ENCODE measurements at regions not wholly inside any gene's neighbourhood (a gene's known extent, or its start where the extent isn't known, plus 50 kb on each side); places are given as distances from the start of the nearest gene placed in this dataset.

- DNase-seq (ENCODE audit: low read depth in 4 of 4, low spot score in 3 of 4): no peak
Measured at GRCh38 chr2:9681427-9681817, 50.6 kb upstream of the YWHAQ start.

GRCh38 chr2:9685637-9686036, 54.8 kb upstream of the YWHAQ start:
- DNase-seq (ENCODE audit: low read depth in 4 of 4, low spot score in 3 of 4): no peak

GRCh38 chr2:9686061-9686460, 55.3 kb upstream of the YWHAQ start:
- no peak for DNase-seq (ENCODE audit: low read depth in 4 of 4, low spot score in 3 of 4)

- DNase-seq (ENCODE audit: low read depth in 4 of 4, low spot score in 3 of 4): no peak
Measured at GRCh38 chr2:9690252-9690651, 59.5 kb upstream of the YWHAQ start.

- no peak for DNase-seq (ENCODE audit: low read depth in 4 of 4, low spot score in 3 of 4)
Measured at GRCh38 chr2:9690716-9691498, 60.1 kb upstream of the YWHAQ start.

- DNase-seq (ENCODE audit: low read depth in 4 of 4, low spot score in 3 of 4): no peak
Measured at GRCh38 chr2:9692456-9693195, 61.8 kb upstream of the YWHAQ start.

- DNase-seq (ENCODE audit: low read depth in 4 of 4, low spot score in 3 of 4): no peak
Measured at GRCh38 chr2:9693196-9693491, 62.3 kb upstream of the YWHAQ start.

- DNase-seq (ENCODE audit: low read depth in 4 of 4, low spot score in 3 of 4): no peak
Measured at GRCh38 chr2:9693646-9694045, 62.8 kb upstream of the YWHAQ start.

- no peak for DNase-seq (ENCODE audit: low read depth in 4 of 4, low spot score in 3 of 4)
Measured at GRCh38 chr2:9694661-9695234, 64.0 kb upstream of the YWHAQ start.

GRCh38 chr2:9695941-9696340, 65.1 kb upstream of the YWHAQ start:
- no peak for DNase-seq (ENCODE audit: low read depth in 4 of 4, low spot score in 3 of 4)

- no peak for DNase-seq (ENCODE audit: low read depth in 4 of 4, low spot score in 3 of 4)
Measured at GRCh38 chr2:9696731-9697130, 65.9 kb upstream of the YWHAQ start.

GRCh38 chr2:9697909-9698308, 67.1 kb upstream of the YWHAQ start:
- no peak for DNase-seq (ENCODE audit: low read depth in 4 of 4, low spot score in 3 of 4)

GRCh38 chr2:9699139-9700108, 68.6 kb upstream of the YWHAQ start:
- DNase-seq (ENCODE audit: low read depth in 4 of 4, low spot score in 3 of 4): no peak

GRCh38 chr2:9700109-9700495, 69.3 kb upstream of the YWHAQ start:
- DNase-seq (ENCODE audit: low read depth in 4 of 4, low spot score in 3 of 4): no peak

GRCh38 chr2:9702604-9703084, 71.8 kb upstream of the YWHAQ start:
- no peak for DNase-seq (ENCODE audit: low read depth in 4 of 4, low spot score in 3 of 4)

GRCh38 chr2:9703085-9703678, 72.4 kb upstream of the YWHAQ start:
- no peak for DNase-seq (ENCODE audit: low read depth in 4 of 4, low spot score in 3 of 4)

- no peak for DNase-seq (ENCODE audit: low read depth in 4 of 4, low spot score in 3 of 4)
Measured at GRCh38 chr2:9703701-9704221, 73.0 kb upstream of the YWHAQ start.

GRCh38 chr2:9704600-9704999, 73.8 kb upstream of the YWHAQ start:
- DNase-seq (ENCODE audit: low read depth in 4 of 4, low spot score in 3 of 4): no peak

GRCh38 chr2:9705196-9705595, 74.4 kb upstream of the YWHAQ start:
- DNase-seq (ENCODE audit: low read depth in 4 of 4, low spot score in 3 of 4): no peak

- no peak for DNase-seq (ENCODE audit: low read depth in 4 of 4, low spot score in 3 of 4)
Measured at GRCh38 chr2:9707008-9707407, 76.2 kb upstream of the YWHAQ start.
